ENCODE measurements at regions not wholly inside any gene's neighbourhood (a gene's known extent, or its start where the extent isn't known, plus 50 kb on each side); places are given as distances from the start of the nearest gene placed in this dataset.

DNA sequence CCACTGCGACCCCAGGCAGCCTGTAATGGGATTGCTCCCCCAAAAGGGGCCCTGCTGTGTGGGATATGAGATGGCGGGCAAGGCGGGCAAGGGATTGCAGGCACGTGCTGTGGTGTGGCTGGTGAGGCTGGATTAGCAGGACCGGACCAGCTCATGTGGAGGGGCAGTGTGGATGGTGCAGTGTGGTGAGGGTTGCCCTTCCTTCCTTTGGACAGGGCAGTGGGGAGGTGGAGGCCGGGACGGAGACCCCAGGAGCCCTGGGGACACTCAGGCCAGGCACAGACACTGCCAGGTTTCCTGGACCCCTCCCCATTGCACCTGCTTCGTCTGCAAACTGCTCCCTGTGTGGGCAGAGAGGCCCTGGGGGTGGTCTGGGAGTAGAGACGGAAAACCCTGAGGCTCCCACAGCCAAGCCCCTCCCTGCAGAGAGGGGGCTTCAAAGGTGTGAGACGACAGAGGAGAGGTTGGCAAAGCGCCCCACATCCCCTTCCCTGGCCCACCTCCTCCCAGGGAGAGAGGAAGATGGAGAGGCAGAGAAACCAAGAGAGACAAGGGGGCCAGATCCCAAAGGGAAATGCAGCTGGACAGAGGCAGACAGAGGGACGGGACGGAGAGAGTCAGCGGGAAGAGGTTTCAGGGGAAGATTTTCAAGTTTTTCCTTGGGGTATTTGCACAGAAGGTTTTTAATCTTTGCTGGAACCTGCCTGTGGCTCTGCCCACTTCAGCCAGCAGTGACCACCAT, 89.2 kb downstream of the MICALL2 start:
- TF ChIP-seq POLR2A (IDR thresholded peaks at IDR 0.05), result no peak
- TF ChIP-seq, protein P1, sequence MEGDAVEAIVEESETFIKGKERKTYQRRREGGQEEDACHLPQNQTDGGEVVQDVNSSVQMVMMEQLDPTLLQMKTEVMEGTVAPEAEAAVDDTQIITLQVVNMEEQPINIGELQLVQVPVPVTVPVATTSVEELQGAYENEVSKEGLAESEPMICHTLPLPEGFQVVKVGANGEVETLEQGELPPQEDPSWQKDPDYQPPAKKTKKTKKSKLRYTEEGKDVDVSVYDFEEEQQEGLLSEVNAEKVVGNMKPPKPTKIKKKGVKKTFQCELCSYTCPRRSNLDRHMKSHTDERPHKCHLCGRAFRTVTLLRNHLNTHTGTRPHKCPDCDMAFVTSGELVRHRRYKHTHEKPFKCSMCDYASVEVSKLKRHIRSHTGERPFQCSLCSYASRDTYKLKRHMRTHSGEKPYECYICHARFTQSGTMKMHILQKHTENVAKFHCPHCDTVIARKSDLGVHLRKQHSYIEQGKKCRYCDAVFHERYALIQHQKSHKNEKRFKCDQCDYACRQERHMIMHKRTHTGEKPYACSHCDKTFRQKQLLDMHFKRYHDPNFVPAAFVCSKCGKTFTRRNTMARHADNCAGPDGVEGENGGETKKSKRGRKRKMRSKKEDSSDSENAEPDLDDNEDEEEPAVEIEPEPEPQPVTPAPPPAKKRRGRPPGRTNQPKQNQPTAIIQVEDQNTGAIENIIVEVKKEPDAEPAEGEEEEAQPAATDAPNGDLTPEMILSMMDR (IDR thresholded peaks at IDR 0.05), result no peak
- TF ChIP-seq POLR2AphosphoS5 (IDR thresholded peaks at IDR 0.05), result no peak
